ENCODE measurements at regions not wholly inside any gene's neighbourhood (a gene's known extent, or its start where the extent isn't known, plus 50 kb on each side); places are given as distances from the start of the nearest gene placed in this dataset.

DNA sequence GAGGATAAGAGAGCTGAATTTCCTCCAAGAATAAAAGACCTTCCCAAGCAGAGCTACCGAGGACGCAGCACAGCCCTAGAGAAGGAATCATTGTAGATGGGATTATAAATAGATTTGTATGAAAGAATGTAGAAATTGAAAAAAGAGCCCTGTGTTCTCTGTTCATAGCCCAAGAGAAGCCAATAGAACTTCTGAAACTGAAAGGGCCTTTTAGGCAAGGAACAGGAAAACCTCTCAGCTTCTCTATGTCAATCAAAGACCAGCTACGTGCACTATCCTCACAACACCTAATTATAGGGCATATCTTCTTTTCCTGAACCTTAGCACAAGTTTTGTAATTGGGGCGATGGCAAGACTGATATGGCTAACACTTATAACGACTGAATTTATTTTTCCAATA, 192.4 kb upstream of the RNPC3 start:
- TF ChIP-seq POLR2AphosphoS5 (IDR thresholded peaks at IDR 0.05) (no peak), POLR2A (IDR thresholded peaks at IDR 0.05) (no peak), EP300 (IDR thresholded peaks at IDR 0.05; ENCODE audit: low read depth) (no peak)
- TF ChIP-seq, protein P1, sequence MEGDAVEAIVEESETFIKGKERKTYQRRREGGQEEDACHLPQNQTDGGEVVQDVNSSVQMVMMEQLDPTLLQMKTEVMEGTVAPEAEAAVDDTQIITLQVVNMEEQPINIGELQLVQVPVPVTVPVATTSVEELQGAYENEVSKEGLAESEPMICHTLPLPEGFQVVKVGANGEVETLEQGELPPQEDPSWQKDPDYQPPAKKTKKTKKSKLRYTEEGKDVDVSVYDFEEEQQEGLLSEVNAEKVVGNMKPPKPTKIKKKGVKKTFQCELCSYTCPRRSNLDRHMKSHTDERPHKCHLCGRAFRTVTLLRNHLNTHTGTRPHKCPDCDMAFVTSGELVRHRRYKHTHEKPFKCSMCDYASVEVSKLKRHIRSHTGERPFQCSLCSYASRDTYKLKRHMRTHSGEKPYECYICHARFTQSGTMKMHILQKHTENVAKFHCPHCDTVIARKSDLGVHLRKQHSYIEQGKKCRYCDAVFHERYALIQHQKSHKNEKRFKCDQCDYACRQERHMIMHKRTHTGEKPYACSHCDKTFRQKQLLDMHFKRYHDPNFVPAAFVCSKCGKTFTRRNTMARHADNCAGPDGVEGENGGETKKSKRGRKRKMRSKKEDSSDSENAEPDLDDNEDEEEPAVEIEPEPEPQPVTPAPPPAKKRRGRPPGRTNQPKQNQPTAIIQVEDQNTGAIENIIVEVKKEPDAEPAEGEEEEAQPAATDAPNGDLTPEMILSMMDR (IDR thresholded peaks at IDR 0.05), result no peak

Data from transverse colon (tissue), 4 donors.